AG04450 (cell line): ENCODE measurements at regions not wholly inside any gene's neighbourhood (a gene's known extent, or its start where the extent isn't known, plus 50 kb on each side); places are given as distances from the start of the nearest gene placed in this dataset.

Experiments
- CTCF ChIA-PET: fragments of 300-600, 350-600 bp; formaldehyde crosslinking; extraction: SDS; loops from one replicate; lab custom pipeline; 2022; ENCODE audit warnings: antibody characterized with exemption, inconsistent platforms; lab: Charles Lee
- POLR2A ChIA-PET: fragments of 350-600 bp; formaldehyde crosslinking; extraction: SDS; loops from one replicate; lab custom pipeline; 2021; ENCODE audit warnings: antibody characterized with exemption, inconsistent platforms; lab: Yijun Ruan, JAX
- DNase-seq: peaks from one replicate; pipeline ENCODE4 v3.0.0-alpha.2; 2011; ENCODE audit warnings: low read depth, low spot score
- H3K27ac ChIP-seq: one replicate; pipeline ENCODE4 v1.5.1; 2012; ENCODE audit warnings: low read depth, low read length, control low read depth
- H3K27me3 ChIP-seq: one replicate; pipeline ENCODE4 v1.6.0; 2012; ENCODE audit warnings: low read length; ENCODE audit not compliant: control insufficient read depth, insufficient read depth
- H3K4me3 ChIP-seq: 2 replicates; pipeline ENCODE4 v1.5.1; 2011; ENCODE audit warnings: mild to moderate bottlenecking, low read depth, low read length, control low read depth
- H3K9me3 ChIP-seq: 2 replicates; pipeline ENCODE4 v1.5.1; 2012; ENCODE audit warnings: low read length; ENCODE audit not compliant: control insufficient read depth, insufficient read depth
- TF ChIP-seq, protein P1 (sequence below): IDR thresholded peaks from 2 replicates; pipeline ENCODE4 v1.5.1; 2011; ENCODE audit warnings: low read depth, low read length, control low read depth, inconsistent platforms

DNA sequence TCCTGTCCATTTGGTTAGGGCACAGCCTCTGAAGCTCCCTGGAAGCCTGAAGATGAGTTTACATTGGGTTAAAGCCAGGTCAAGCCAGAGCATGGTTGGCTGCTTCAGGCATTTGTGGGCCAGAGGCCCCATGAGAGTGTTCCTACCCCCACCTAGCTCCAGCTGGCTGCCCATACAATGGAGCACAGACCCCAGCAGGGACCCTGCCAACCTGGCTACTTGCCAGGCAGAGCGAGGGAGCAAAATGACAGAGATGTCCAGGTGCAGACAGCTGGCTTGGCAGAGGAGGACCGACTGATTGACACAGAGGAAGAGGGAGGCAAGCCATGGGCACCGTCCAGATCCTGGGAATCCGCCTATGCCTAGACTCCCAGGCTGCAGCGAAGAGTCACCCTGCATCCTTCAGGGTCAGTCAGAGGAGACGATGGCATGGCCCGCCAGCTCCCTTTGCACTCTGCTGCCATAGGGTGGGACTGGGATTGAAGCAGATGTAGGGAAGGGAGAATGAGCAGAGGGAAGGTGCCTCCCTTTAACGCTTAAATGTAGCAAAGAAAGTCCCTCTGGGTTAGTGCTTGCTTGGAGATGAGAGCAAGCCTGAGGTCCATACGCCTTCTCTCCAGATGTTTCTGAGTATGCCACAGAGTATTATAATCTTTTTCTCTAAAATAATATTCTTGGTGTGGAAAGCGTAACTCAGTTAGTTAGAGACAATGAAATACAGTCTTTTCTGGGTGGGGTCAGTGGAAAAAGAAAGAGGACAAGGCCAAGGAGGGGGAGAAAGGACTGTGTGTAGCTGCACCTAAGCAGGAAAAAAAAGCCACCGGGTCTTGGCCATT is 77.6 kb upstream of the FYN start:
- H3K27me3 ChIP-seq: peaks cover 7% of the 10 kb centered on the region
- TF ChIP-seq, protein P1, sequence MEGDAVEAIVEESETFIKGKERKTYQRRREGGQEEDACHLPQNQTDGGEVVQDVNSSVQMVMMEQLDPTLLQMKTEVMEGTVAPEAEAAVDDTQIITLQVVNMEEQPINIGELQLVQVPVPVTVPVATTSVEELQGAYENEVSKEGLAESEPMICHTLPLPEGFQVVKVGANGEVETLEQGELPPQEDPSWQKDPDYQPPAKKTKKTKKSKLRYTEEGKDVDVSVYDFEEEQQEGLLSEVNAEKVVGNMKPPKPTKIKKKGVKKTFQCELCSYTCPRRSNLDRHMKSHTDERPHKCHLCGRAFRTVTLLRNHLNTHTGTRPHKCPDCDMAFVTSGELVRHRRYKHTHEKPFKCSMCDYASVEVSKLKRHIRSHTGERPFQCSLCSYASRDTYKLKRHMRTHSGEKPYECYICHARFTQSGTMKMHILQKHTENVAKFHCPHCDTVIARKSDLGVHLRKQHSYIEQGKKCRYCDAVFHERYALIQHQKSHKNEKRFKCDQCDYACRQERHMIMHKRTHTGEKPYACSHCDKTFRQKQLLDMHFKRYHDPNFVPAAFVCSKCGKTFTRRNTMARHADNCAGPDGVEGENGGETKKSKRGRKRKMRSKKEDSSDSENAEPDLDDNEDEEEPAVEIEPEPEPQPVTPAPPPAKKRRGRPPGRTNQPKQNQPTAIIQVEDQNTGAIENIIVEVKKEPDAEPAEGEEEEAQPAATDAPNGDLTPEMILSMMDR: no peak
- H3K9me3 ChIP-seq: no peaks in the 10 kb centered on the region
- ChIA-PET CTCF (no interaction called here), POLR2A (no interaction called here)
- DNase-seq: no peak
- H3K27ac ChIP-seq: no peak overlapping the region
- H3K4me3 ChIP-seq: no peak overlapping the region

DNA sequence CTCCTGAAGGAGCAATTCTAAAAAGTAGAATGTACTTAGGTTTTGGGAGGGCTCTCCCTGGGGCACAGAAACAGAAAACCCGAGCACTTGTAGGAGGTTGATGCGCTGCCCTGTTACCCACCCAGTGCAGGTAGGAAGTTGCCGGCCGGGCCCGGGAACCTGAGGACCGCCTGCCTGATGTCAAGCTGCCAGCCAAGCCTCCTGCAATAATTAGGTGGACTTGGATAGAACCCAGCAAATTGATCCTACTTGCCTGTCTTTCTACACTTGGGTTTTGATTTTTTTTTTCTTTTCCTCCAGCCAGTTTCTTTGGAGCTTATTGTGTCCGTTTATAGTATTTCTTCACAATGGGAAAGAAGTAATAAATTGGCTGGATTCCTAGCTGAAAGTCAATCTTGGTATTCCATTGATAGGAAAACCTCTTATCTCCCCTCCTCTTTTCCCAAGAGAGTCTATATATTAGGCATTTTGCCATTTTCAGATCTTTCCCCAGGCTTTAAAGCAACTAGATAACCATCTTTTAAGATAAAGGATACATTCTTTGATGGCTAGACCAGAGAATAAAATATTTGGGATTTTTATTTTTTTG is 78.3 kb upstream of the FYN start:
- ChIA-PET CTCF (no interaction called here), POLR2A (no interaction called here)
- TF ChIP-seq, protein P1: no peak
- Histone ChIP-seq H3K9me3 (no peaks in the 10 kb centered on the region), H3K4me3 (no peak overlapping the region), H3K27me3 (peaks cover 7% of the 10 kb centered on the region), H3K27ac (no peak overlapping the region)
- no peak for DNase-seq

DNA sequence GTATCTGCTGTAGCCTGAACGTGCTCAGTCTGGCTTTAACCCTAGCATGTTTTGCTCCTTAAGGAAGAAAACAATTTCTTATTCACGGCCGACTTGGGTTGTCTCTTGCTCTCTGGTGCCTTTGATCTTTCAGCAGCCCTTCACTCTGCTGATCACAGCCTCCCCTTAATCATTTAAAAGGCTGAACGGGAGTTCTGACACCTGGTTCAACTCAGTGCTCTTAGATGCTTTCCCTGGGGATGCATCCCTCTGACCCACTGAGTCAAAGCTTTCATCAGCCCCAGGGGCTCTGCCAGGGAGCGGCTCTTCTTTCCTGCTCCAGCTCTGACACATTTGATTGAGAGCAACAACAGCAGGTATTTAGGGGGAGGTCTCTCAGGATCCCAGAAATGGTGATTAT is 79.0 kb upstream of the FYN start:
- H3K27me3 ChIP-seq: peaks cover 7% of the 10 kb centered on the region
- no peak overlapping the region for H3K4me3 ChIP-seq
- H3K9me3 ChIP-seq: no peaks in the 10 kb centered on the region
- no peak for DNase-seq
- TF ChIP-seq, protein P1: no peak
- ChIA-PET CTCF (no interaction called here), POLR2A (no interaction called here)
- H3K27ac ChIP-seq: no peak overlapping the region

DNA sequence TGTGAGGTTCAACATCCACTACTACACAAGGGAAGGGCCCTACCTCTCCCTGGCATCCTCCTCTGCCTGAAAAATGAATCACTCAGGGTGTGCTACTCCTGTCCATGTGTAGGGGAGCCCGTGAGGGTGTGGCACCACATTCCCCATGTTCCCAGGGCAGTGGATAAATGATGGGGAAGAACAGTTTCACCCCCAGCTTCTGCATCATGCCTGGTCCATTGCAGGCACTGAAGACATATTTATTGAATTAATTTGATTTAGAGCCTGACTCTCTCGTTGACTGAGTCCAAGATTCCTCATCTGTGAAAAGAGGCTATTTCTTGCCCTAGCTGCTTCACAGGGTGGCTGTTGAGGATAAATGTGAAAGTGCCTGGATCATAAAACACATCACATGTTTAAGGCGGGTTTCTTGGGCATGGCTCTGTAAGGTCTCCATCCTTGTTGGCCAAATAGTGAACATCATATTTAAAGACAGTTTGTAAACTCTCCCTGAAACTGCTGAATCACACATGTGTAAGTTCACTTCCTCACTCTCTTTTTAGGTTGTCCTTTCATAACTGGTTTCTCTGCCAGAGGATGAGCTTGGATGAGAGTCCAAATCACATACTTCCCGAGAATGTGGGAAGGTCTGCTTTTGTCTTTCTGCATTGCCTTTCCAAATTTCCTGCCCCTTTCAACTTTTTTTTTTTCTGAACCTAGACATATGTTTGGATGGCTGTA is 79.7 kb upstream of the FYN start:
- Histone ChIP-seq H3K9me3 (no peaks in the 10 kb centered on the region), H3K4me3 (no peak overlapping the region), H3K27ac (no peak overlapping the region), H3K27me3 (peaks cover 7% of the 10 kb centered on the region)
- POLR2A ChIA-PET: no interaction called here
- CTCF ChIA-PET: no interaction called here
- TF ChIP-seq, protein P1: no peak
- no peak for DNase-seq

DNA sequence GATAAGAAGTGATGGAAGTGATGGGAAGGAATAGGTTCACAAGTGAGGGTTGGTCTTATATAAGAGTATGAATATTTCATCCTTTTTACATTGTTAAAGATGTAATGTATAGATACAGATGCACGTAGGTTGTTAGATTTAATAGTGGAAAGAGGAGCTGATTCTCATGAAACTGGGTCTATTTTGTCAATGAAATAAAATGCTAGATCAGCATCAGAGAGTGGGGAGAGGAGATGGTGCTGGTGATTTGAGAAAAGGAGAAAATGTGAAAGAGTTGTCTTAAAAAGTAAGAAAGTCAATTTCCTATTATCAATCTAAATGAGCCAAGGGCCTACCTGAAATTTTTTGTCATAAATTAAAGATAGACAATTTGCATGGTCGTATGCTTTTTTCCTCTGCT is 82.8 kb upstream of the FYN start:
- Histone ChIP-seq H3K27me3 (peaks cover 7% of the 10 kb centered on the region), H3K9me3 (no peaks in the 10 kb centered on the region), H3K4me3 (no peak overlapping the region), H3K27ac (no peak overlapping the region)
- DNase-seq: no peak
- CTCF ChIA-PET: interaction anchor here (0.7 kb wide), 1 partner anchor 89 kb away, joined by 3 read pairs; no protein-coding TSS in a partner anchor
- TF ChIP-seq, protein P1: no peak
- POLR2A ChIA-PET: no interaction called here
